Medulla oblongata (tissue), 1 donor: ENCODE measurements at regions not wholly inside any gene's neighbourhood (a gene's known extent, or its start where the extent isn't known, plus 50 kb on each side); places are given as distances from the start of the nearest gene placed in this dataset.

Source experiments
- DNase-seq: peaks from one replicate; pipeline ENCODE4 v3.0.0-alpha.2; 2015; ENCODE audit errors: extremely low spot score

GRCh38 chr3:110526777-110527727, 544.6 kb upstream of the NECTIN3 start:
- DNase-seq, result no peak

- no peak for DNase-seq
Observed at GRCh38 chr3:110528305-110529121, 543.1 kb upstream of the NECTIN3 start.

- DNase-seq, result no peak
Observed at GRCh38 chr3:110530902-110531301, 540.7 kb upstream of the NECTIN3 start.

- no peak for DNase-seq
Observed at GRCh38 chr3:110533089-110533488, 538.5 kb upstream of the NECTIN3 start.

GRCh38 chr3:110542552-110543150, 529.0 kb upstream of the NECTIN3 start:
- no peak for DNase-seq

GRCh38 chr3:110544730-110545129, 526.9 kb upstream of the NECTIN3 start:
- DNase-seq, result no peak

GRCh38 chr3:110550511-110550910, 521.1 kb upstream of the NECTIN3 start:
- no peak for DNase-seq

- DNase-seq, result no peak
Observed at GRCh38 chr3:110562621-110563020, 509.0 kb upstream of the NECTIN3 start.

GRCh38 chr3:110564674-110565073, 506.9 kb upstream of the NECTIN3 start:
- DNase-seq, result no peak

GRCh38 chr3:110567029-110567428, 504.6 kb upstream of the NECTIN3 start:
- no peak for DNase-seq

GRCh38 chr3:110568246-110568645, 503.4 kb upstream of the NECTIN3 start:
- no peak for DNase-seq

- DNase-seq, result no peak
Observed at GRCh38 chr3:110569073-110569472, 502.5 kb upstream of the NECTIN3 start.

- no peak for DNase-seq
Observed at GRCh38 chr3:110575702-110576101, 495.9 kb upstream of the NECTIN3 start.

GRCh38 chr3:110576960-110577359, 494.7 kb upstream of the NECTIN3 start:
- DNase-seq, result no peak

GRCh38 chr3:110577854-110578253, 493.8 kb upstream of the NECTIN3 start:
- no peak for DNase-seq

- DNase-seq, result no peak
Observed at GRCh38 chr3:110579840-110580550, 491.6 kb upstream of the NECTIN3 start.

GRCh38 chr3:110583373-110583935, 488.2 kb upstream of the NECTIN3 start:
- no peak for DNase-seq

- DNase-seq, result no peak
Observed at GRCh38 chr3:110588906-110589305, 482.7 kb upstream of the NECTIN3 start.

- DNase-seq, result no peak
Observed at GRCh38 chr3:110589341-110589740, 482.3 kb upstream of the NECTIN3 start.

GRCh38 chr3:110593749-110594148, 477.9 kb upstream of the NECTIN3 start:
- no peak for DNase-seq

- no peak for DNase-seq
Observed at GRCh38 chr3:110598847-110599490, 472.6 kb upstream of the NECTIN3 start.
